ENCODE measurements at regions not wholly inside any gene's neighbourhood (a gene's known extent, or its start where the extent isn't known, plus 50 kb on each side); places are given as distances from the start of the nearest gene placed in this dataset.
"Not testable (repeated sequence)": the region's sequence is repeated elsewhere in the genome, so short reads cannot be mapped to it uniquely, and the experiment has no call there.

DNA sequence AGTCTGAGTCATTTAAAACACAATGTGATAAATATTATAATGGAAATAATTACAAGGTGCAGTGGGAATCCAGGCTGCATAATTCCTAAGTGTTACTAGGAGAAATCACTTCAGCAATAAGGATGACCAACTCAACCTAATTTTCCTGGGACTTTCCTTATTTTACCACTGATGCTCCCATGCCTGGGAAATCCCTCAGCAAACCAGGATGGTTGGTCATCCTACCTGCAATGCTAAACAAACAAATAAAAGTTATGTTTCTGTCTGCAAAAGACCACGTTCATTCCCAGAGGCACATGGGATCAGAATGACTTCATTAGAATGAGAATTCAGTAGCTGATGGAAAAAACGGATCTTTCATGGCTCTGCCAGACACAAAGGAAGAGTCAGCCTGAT, 130.8 kb upstream of the RAP1B start:
- no peak for TF ChIP-seq CTCF (IDR thresholded peaks at IDR 0.05; ENCODE audit: low read depth, low read length)
- DNase-seq (ENCODE audit: extremely low read depth, low read depth): no peak

- DNase-seq (ENCODE audit: extremely low read depth, low read depth): no peak
- TF ChIP-seq CTCF (IDR thresholded peaks at IDR 0.05; ENCODE audit: low read depth, low read length): no peak
Observed at GRCh38 chr12:68480526-68480925, 130.2 kb upstream of the RAP1B start.

- no peak for TF ChIP-seq CTCF (IDR thresholded peaks at IDR 0.05; ENCODE audit: low read depth, low read length)
- DNase-seq (ENCODE audit: extremely low read depth, low read depth): peak; percentile 24
Observed at GRCh38 chr12:68481181-68481941, 129.3 kb upstream of the RAP1B start.

GRCh38 chr12:68482014-68482413, 128.7 kb upstream of the RAP1B start:
- no peak for DNase-seq (ENCODE audit: extremely low read depth, low read depth)
- TF ChIP-seq CTCF (IDR thresholded peaks at IDR 0.05; ENCODE audit: low read depth, low read length): no peak

DNA sequence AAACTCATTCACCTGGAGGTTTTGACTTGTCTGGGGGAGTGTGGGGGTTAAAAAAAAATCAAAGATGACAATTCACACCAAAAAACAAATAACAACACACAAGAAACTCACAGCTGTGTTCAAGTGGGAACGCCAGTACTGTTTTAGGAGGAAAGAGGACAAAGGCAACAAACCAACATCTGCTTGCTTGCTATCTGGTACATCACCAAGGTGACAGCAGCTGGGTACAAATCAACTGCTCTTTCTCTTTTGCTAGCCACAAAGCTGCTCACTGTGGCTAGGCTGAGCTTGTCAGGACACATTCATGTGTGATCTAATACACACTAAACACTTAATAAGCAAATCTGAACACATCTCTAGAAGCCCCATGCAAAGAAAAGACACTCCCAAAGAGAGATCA, 128.0 kb upstream of the RAP1B start:
- TF ChIP-seq CTCF (IDR thresholded peaks at IDR 0.05; ENCODE audit: low read depth, low read length): no peak
- DNase-seq (ENCODE audit: extremely low read depth, low read depth): no peak

DNA sequence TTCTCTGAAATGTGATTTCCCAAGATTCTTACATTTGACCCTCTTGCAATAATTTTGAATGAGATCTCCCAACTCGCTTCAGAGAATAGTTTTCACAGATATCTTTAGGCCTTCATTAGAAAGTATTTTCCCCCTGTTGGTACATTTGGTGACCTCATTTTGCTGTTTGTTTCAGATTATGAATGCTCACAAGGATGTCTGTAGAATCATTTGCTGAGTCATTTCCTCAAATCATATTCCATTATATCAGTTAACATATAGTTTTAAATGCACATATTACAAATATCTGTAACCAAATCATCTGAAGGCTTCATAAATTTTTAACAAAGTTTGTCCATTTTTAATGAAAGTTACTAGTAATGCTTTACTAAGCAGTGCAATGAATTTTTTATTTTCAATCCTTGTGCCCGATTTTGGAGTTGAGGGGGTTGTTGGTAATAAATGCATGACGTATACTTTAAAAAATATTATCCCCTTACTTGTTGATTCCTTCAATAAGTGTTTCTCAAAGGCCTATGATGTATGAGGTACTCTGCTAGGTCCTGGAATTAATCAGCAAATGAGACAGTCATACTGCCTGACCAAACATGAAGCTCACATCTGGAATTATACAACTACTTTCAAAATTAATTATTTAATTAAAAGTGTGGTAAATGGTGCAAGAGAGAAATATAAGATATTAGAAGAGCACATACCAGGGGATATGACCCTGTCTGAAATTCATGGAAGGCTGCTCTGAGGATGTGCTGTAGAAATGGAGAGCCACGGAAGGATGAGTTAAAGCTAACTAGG, 126.9 kb upstream of the RAP1B start:
- no peak for TF ChIP-seq CTCF (IDR thresholded peaks at IDR 0.05; ENCODE audit: low read depth, low read length)
- peak; percentile 23 for DNase-seq (ENCODE audit: extremely low read depth, low read depth)

DNA sequence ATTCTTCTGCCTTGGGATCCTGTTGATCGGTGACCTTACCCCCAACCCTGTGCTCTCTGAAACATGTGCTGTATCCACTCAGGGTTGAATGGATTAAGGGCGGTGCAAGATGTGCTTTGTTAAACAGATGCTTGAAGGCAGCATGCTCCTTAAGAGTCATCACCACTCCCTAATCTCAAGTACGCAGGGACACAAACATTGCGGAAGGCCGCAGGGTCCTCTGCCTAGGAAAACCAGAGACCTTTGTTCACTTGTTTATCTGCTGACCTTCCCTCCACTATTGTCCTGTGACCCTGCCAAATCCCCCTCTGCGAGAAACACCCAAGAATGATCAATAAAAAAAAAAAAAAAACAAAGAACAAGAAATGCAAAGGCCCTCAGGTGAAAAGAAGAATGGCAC, 126.1 kb upstream of the RAP1B start:
- DNase-seq (ENCODE audit: extremely low read depth, low read depth): not testable (repeated sequence)

DNA sequence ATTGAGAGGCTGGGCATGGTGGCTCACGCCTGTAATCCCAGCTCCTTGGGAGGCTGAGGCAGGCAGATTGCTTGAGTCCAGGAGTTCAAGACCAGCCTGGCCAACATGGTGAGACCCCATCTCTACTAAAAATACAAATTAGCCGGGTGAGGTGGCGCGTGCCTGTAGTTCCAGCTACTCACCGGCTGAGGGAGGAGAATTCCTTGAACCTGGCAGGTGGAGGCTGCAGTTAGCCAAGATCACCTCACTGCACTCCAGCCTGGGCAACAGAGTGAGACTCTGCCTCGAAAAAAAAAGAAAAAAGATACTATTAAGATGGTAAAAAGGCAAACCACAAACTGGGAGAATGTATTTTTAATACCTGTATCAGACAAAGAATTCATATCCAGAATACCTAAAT, 124.2 kb upstream of the RAP1B start:
- DNase-seq (ENCODE audit: extremely low read depth, low read depth): not testable (repeated sequence)
